CD14-positive monocyte (primary cell): ENCODE measurements at regions not wholly inside any gene's neighbourhood (a gene's known extent, or its start where the extent isn't known, plus 50 kb on each side); places are given as distances from the start of the nearest gene placed in this dataset.

Experiments
- DNase-seq, 3 donors: peaks; one replicate each; pipeline ENCODE4 v3.0.0-alpha.2; 2011 to 2022
- H2AFZ ChIP-seq: 2 replicates; pipeline ENCODE4 v1.6.0; 2012; ENCODE audit warnings: mild to moderate bottlenecking, low read depth, low read length, inconsistent platforms; ENCODE audit not compliant: insufficient read depth, poor library complexity, severe bottlenecking
- H3K27ac ChIP-seq, 2 donors: 1 replicate in 1 of 2; 2 replicates in 1 of 2; pipeline ENCODE4 v1.5.1; 2012 to 2013; ENCODE audit warnings: low read length in 2 of 2, control low read depth in 1 of 2, inconsistent platforms in 1 of 2, low read depth in 1 of 2, mild to moderate bottlenecking in 1 of 2
- H3K27me3 ChIP-seq, 2 donors: one replicate each; pipeline versions ENCODE4 v1.6.0 to v1.6.1; 2011 to 2013; ENCODE audit warnings: low read length in 2 of 2; ENCODE audit not compliant: control insufficient read depth in 2 of 2, insufficient read depth in 2 of 2
- H3K36me3 ChIP-seq, 2 donors: replicated peaks in 1 of 2; 1 replicate in 1 of 2; 2 replicates in 1 of 2; pipeline versions ENCODE4 v1.5.1 to v1.6.1; 2012 to 2013; ENCODE audit warnings: low read length in 2 of 2, control low read depth in 1 of 2, inconsistent platforms in 1 of 2, mild to moderate bottlenecking in 1 of 2; ENCODE audit not compliant: insufficient read depth in 2 of 2, control insufficient read depth in 1 of 2
- H3K4me1 ChIP-seq, 2 donors: 1 replicate in 1 of 2; 2 replicates in 1 of 2; pipeline versions ENCODE4 v1.5.1 to v1.6.1; 2012 to 2013; ENCODE audit warnings: low read length in 2 of 2, control low read depth in 1 of 2, inconsistent platforms in 1 of 2, mild to moderate bottlenecking in 1 of 2, moderate library complexity in 1 of 2; ENCODE audit not compliant: insufficient read depth in 2 of 2, control insufficient read depth in 1 of 2
- H3K4me2 ChIP-seq: replicated peaks from 2 replicates; pipeline ENCODE3; 2012; ENCODE audit warnings: low read length, moderate library complexity, mild to moderate bottlenecking; ENCODE audit not compliant: poor library complexity, severe bottlenecking; ENCODE audit errors: extremely low read depth
- H3K4me3 ChIP-seq, 3 experiments: fragments of 200-600 bp in 1 of 3; sonication (generic) in 1 of 3; replicated peaks in 1 of 3; 1 replicate in 2 of 3; 2 replicates in 1 of 3; pipeline ENCODE4 v1.5.1; 2011 to 2013; ENCODE audit warnings: low read length in 3 of 3, mild to moderate bottlenecking in 3 of 3, control low read depth in 2 of 3, low read depth in 2 of 3, inconsistent platforms in 1 of 3, moderate library complexity in 1 of 3
- H3K79me2 ChIP-seq: 2 replicates; pipeline ENCODE4 v1.6.0; 2012; ENCODE audit warnings: mild to moderate bottlenecking, control low read depth, inconsistent platforms, low read length, moderate library complexity; ENCODE audit not compliant: insufficient read depth
- H3K9ac ChIP-seq: 2 replicates; pipeline ENCODE4 v1.6.0; 2017; ENCODE audit warnings: low read length, mild to moderate bottlenecking; ENCODE audit not compliant: insufficient read depth, poor library complexity, severe bottlenecking
- H3K9me3 ChIP-seq, 2 donors: replicated peaks in 1 of 2; 1 replicate in 1 of 2; 2 replicates in 1 of 2; pipeline versions ENCODE4 v1.5.1 to v1.6.1; 2012 to 2013; ENCODE audit warnings: low read length in 2 of 2, control low read depth in 1 of 2; ENCODE audit not compliant: control insufficient read depth in 1 of 2, insufficient read depth in 1 of 2
- H4K20me1 ChIP-seq: 2 replicates; pipeline ENCODE4 v1.6.0; 2012; ENCODE audit warnings: mild to moderate bottlenecking, low read length, control low read depth, moderate library complexity; ENCODE audit not compliant: insufficient read depth
- H3K27ac Mint-ChIP-seq, 7 donors: one replicate each; pipeline ENCODE4 v1.8.0; 2020; ENCODE audit warnings: mild to moderate bottlenecking in 7 of 7, mixed read lengths in 7 of 7, moderate library complexity in 6 of 7, inconsistent platforms in 2 of 7
- H3K27me3 Mint-ChIP-seq, 3 donors: one replicate each; pipeline ENCODE4 v1.8.0; 2021 to 2022; ENCODE audit warnings: low read depth in 3 of 3, mild to moderate bottlenecking in 3 of 3, mixed read lengths in 3 of 3, moderate library complexity in 3 of 3, inconsistent platforms in 1 of 3
- H3K36me3 Mint-ChIP-seq, 2 donors: one replicate each; pipeline ENCODE4 v1.8.0; 2020; ENCODE audit warnings: mixed read lengths in 2 of 2, inconsistent platforms in 1 of 2, mild to moderate bottlenecking in 1 of 2
- H3K4me1 Mint-ChIP-seq: one replicate; pipeline ENCODE4 v1.8.0; 2020; ENCODE audit warnings: mild to moderate bottlenecking, mixed read lengths
- H3K4me3 Mint-ChIP-seq, 2 donors: one replicate each; pipeline ENCODE4 v1.8.0; 2020; ENCODE audit warnings: mild to moderate bottlenecking in 2 of 2, mixed read lengths in 2 of 2, moderate library complexity in 1 of 2
- H3K9me3 Mint-ChIP-seq, 7 donors: one replicate each; pipeline ENCODE4 v1.8.0; 2020 to 2022; ENCODE audit warnings: mixed read lengths in 7 of 7, mild to moderate bottlenecking in 6 of 7, moderate library complexity in 6 of 7, inconsistent platforms in 2 of 7
- CTCF ChIP-seq: fragments of 200-600 bp; IDR thresholded peaks from one replicate; pipeline ENCODE4 v1.8.0; 2022; ENCODE audit warnings: antibody characterized with exemption, mild to moderate bottlenecking
- WGBS: methylation state at CpG from one replicate; pipeline ENCODE4 v1.1.5; 2013; ENCODE audit warnings: missing lambda C conversion rate; ENCODE audit not compliant: insufficient coverage; 5-methylcytosine and 5-hydroxymethylcytosine counted together
- intact Hi-C, 2 donors: fragments of 100-400 bp; cut with micrococcal nuclease; formaldehyde crosslinking; loops; one replicate each; pipeline versions ENCODE4 v1.15.0 to v1.15.1; 2023

- H3K36me3 ChIP-seq, result no peaks in the 10 kb centered on the region
- no peaks in the 10 kb centered on the region for H4K20me1 ChIP-seq
- no peak overlapping the region for H3K4me3 ChIP-seq
- Mint-ChIP-seq H3K27ac (no peak overlapping the region), H3K4me1 (no peaks in the 10 kb centered on the region), H3K27me3 (peaks cover 0 to 3% (median 0%) of the 10 kb centered on the region in 3 donors), H3K4me3 (no peak overlapping the region), H3K36me3 (no peaks in the 10 kb centered on the region), H3K9me3 (peaks cover 0 to 5% (median 0%) of the 10 kb centered on the region in 7 donors)
- no peak overlapping the region for H2AFZ ChIP-seq
- whole genome bisulfite sequencing, result no CpG with 5 or more reads among the region's 7 CpGs
- no peaks in the 10 kb centered on the region for H3K79me2 ChIP-seq
- H3K4me1 ChIP-seq, result no peaks in the 10 kb centered on the region
- no peak overlapping the region for H3K4me2 ChIP-seq
- TF ChIP-seq CTCF, result no peak
- no peaks in the 10 kb centered on the region for H3K9me3 ChIP-seq
- H3K27ac ChIP-seq, result no peak overlapping the region
- intact Hi-C loops, result no loop called here
- H3K9ac ChIP-seq, result no peak overlapping the region
- no peak for DNase-seq
- no peaks in the 10 kb centered on the region for H3K27me3 ChIP-seq
Observed at GRCh38 chr7:50851451-50851850, 68.8 kb upstream of the GRB10 start.

- H3K27me3 Mint-ChIP-seq, result peaks cover 0 to 3% (median 0%) of the 10 kb centered on the region in 3 donors
- Histone ChIP-seq H3K9me3 (peaks cover 0 to 7% of the 10 kb centered on the region in 2 donors), H3K27ac (no peak overlapping the region), H3K79me2 (no peaks in the 10 kb centered on the region), H2AFZ (no peak overlapping the region), H3K36me3 (no peaks in the 10 kb centered on the region), H3K4me2 (no peak overlapping the region), H3K27me3 (no peaks in the 10 kb centered on the region), H3K9ac (no peak overlapping the region), H3K4me3 (no peak overlapping the region), H3K4me1 (no peaks in the 10 kb centered on the region), H4K20me1 (no peaks in the 10 kb centered on the region)
- TF ChIP-seq CTCF, result no peak
- intact Hi-C loops, result no loop called here
- no peak overlapping the region for H3K27ac Mint-ChIP-seq
- no peaks in the 10 kb centered on the region for H3K4me1 Mint-ChIP-seq
- H3K36me3 Mint-ChIP-seq, result no peaks in the 10 kb centered on the region
- no peak overlapping the region for H3K4me3 Mint-ChIP-seq
- WGBS, result 90% methylated on average over 1 of the region's 1 CpG
- peaks cover 0 to 12% (median 6%) of the 10 kb centered on the region in 7 donors for H3K9me3 Mint-ChIP-seq
- DNase-seq, result no peak
Observed at GRCh38 chr7:50849991-50850390, 67.3 kb upstream of the GRB10 start.
